Spinal cord (tissue), 9 donors: ENCODE measurements at regions not wholly inside any gene's neighbourhood (a gene's known extent, or its start where the extent isn't known, plus 50 kb on each side); places are given as distances from the start of the nearest gene placed in this dataset.
"Not testable (repeated sequence)": the region's sequence is repeated elsewhere in the genome, so short reads cannot be mapped to it uniquely, and the experiment has no call there.

ENCODE experiments used
- DNase-seq, 6 donors: peaks; one replicate each; pipeline versions ENCODE4 v3.0.0 to v3.0.0-alpha.2; 2013 to 2015; ENCODE audit warnings: low spot score in 6 of 6, low read depth in 4 of 6
- H3K27ac ChIP-seq: one replicate; pipeline ENCODE4 v1.5.1; 2013; ENCODE audit warnings: low read depth, low read length, control low read depth
- H3K27me3 ChIP-seq: one replicate; pipeline ENCODE4 v1.6.1; 2013; ENCODE audit warnings: low read length; ENCODE audit not compliant: control insufficient read depth, insufficient read depth
- H3K36me3 ChIP-seq: one replicate; pipeline ENCODE4 v1.6.1; 2013; ENCODE audit warnings: low read length; ENCODE audit not compliant: control insufficient read depth, insufficient read depth
- H3K4me1 ChIP-seq: one replicate; pipeline ENCODE4 v1.6.1; 2013; ENCODE audit warnings: low read length; ENCODE audit not compliant: control insufficient read depth, insufficient read depth
- H3K4me3 ChIP-seq: one replicate; pipeline ENCODE4 v1.5.1; 2013; ENCODE audit warnings: low read depth, low read length, control low read depth
- H3K9me3 ChIP-seq: one replicate; pipeline ENCODE4 v1.6.1; 2013; ENCODE audit warnings: low read length; ENCODE audit not compliant: control insufficient read depth, insufficient read depth
- WGBS: methylation state at CpG from one replicate; pipeline ENCODE4 v1.1.5; 2013; ENCODE audit warnings: missing lambda C conversion rate; ENCODE audit not compliant: insufficient coverage; 5-methylcytosine and 5-hydroxymethylcytosine counted together
- donor health status: healthy.

DNA sequence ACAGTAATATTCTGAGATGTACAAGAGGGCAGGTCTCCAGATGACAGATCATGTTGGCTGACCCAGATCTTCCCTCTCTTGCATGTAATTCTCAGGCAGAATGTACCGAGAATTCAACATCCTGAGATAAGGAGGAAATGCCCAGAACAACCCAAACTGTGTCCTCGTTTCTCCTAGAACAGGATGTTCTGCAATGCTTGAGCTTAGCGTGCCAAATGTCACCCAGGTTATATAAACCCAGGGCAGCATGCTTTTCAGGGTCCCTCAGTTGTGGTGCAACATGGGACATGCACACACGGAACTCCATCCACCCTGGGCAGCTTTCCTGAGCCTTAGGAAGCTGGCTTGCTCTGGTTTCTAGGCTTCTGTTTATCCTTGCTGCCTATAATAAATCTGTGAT, 102.1 kb upstream of the CMC1 start:
- 88% methylated on average over 4 of the region's 4 CpGs for WGBS
- no peaks in the 10 kb centered on the region for H3K36me3 ChIP-seq
- H3K27me3 ChIP-seq, result no peaks in the 10 kb centered on the region
- H3K9me3 ChIP-seq, result no peaks in the 10 kb centered on the region
- no peak overlapping the region for H3K27ac ChIP-seq
- no peak for DNase-seq
- no peak overlapping the region for H3K4me3 ChIP-seq
- no peaks in the 10 kb centered on the region for H3K4me1 ChIP-seq

DNA sequence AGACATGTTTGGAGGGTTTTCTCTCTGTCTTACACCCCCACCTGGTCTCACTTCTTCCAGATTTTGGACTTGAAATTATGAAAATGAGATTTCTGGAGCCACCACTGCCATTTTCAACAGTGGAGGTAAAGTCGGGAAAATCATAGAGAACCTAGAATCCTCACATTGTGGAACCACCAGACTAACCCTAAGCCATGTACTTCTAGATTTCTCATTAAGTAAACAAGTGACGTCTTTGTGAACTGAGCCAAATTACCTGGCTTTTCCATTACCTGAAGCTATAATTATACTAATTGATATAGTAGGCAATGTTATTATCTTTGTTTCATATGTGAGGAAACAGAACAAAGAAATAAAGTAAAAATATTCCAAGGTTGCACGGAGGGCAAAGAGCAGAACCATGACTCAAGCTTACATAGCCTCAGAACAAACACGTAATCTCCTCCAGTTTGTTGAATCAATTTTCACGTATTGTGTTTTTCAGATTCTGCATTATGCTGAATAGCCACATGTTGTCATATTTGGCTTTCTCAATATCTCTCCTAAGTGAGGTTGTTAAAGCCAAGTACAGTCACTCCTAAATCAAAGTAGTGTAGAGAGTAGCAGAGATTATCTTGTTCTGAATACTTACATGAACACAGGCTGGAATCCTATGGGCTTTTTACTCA, 101.3 kb upstream of the CMC1 start:
- Histone ChIP-seq H3K36me3 (no peaks in the 10 kb centered on the region), H3K4me1 (no peaks in the 10 kb centered on the region), H3K27me3 (no peaks in the 10 kb centered on the region), H3K4me3 (no peak overlapping the region), H3K27ac (no peak overlapping the region), H3K9me3 (no peaks in the 10 kb centered on the region)
- 100% methylated on average over 2 of the region's 5 CpGs for WGBS
- DNase-seq, result no peak

DNA sequence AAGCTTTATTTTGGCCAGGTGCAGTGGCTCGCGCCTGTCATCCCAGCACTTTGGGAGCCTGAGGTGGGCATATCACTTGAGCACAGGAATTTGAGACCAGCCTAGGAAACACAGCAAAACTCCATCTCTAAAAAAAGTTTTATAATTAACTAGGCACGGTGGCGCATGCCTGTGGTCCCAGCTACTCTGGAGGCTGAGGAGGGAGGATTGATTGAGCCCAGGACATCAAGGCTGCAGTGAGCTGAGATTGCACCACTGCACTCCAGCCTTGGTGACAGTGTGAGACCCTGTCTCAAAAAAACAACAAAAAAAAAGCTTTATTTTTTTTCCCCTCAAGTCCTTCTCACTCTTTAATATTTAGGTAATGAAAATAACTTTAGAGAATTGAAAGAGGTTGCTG, 100.8 kb upstream of the CMC1 start:
- Histone ChIP-seq H3K27me3 (no peaks in the 10 kb centered on the region), H3K9me3 (no peaks in the 10 kb centered on the region), H3K36me3 (no peaks in the 10 kb centered on the region), H3K27ac (no peak overlapping the region), H3K4me1 (no peaks in the 10 kb centered on the region), H3K4me3 (no peak overlapping the region)
- DNase-seq, result no peak
- 96% methylated on average over 3 of the region's 4 CpGs for WGBS

DNA sequence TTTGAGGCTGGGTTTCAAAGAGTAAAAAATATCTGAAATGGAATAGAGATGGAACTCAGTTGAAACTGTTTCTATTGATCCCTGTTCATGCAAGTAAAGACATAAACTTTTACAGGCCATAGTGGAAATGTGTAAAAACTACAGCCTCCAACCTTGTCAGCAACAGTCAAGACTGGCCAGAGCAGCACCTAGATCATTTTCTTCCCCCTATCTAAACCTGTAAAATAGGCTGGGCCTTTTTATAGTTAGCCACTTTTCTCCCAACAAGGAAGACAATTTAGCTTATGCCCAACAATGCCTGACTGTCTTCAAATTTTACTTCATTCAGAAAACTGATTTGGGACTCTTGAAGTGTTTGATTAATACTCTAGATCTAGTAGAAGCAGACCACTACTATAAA, 91.5 kb upstream of the CMC1 start:
- Histone ChIP-seq H3K27me3 (no peaks in the 10 kb centered on the region), H3K27ac (no peak overlapping the region), H3K9me3 (peaks cover 2% of the 10 kb centered on the region), H3K4me1 (no peaks in the 10 kb centered on the region), H3K4me3 (no peak overlapping the region), H3K36me3 (no peaks in the 10 kb centered on the region)
- no peak for DNase-seq

DNA sequence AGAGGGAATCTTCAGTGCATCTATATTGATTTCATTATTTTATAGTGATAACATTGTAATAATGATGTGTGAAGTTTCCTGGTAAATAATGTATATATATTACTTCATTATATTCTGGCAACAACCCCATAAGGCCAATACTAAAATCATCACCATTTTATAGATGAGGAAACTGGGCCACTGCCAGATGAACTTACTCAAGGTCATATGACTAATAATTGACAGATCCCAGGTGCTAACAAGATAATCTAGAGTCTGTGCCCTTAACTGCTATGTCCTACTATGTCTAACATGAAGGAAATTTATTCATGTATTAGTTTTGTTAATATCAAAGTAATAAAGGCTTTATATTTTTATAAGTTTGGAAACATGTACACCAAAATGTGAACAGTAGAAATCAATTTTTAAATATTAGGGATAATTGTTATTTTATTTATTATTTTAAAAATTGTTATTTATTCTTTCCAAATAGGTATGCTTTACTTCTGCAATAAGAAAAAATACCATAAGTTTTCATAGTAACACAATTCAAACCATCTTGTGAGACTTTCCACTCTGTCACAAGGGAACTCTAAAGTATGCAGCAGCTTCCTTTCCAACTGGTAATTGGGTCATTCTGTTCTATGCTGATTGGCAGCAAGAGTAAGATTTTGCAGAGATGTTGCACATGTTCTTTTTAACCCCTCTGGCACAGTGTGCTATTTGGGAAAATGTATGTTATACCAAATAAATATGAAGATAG, 90.8 kb upstream of the CMC1 start:
- peak in 1 of 6 donors; percentile 14 for DNase-seq
- Histone ChIP-seq H3K4me1 (no peaks in the 10 kb centered on the region), H3K27ac (no peak overlapping the region), H3K9me3 (peaks cover 2% of the 10 kb centered on the region), H3K4me3 (no peak overlapping the region), H3K27me3 (no peaks in the 10 kb centered on the region), H3K36me3 (no peaks in the 10 kb centered on the region)

DNA sequence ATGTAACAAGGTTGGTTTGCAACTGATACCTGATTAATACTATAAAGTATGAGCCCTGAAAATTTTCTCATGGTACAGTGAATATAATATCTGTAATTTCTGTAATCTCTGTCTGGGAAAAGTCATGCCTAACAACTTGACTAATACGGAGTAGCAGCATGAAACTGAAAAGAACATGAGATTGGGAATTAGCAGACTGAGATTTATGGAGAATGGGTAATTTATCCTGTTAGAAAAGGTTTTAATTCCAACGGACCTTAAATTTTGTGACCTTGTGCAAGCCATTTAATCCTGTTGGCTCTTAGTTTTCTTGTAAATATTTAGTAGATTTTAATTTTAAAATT, 90.2 kb upstream of the CMC1 start:
- Histone ChIP-seq H3K4me1 (no peaks in the 10 kb centered on the region), H3K36me3 (no peaks in the 10 kb centered on the region), H3K27me3 (no peaks in the 10 kb centered on the region), H3K4me3 (no peak overlapping the region), H3K9me3 (peaks cover 2% of the 10 kb centered on the region), H3K27ac (no peak overlapping the region)
- WGBS, result 63% methylated on average over 1 of the region's 2 CpGs
- DNase-seq, result no peak

DNA sequence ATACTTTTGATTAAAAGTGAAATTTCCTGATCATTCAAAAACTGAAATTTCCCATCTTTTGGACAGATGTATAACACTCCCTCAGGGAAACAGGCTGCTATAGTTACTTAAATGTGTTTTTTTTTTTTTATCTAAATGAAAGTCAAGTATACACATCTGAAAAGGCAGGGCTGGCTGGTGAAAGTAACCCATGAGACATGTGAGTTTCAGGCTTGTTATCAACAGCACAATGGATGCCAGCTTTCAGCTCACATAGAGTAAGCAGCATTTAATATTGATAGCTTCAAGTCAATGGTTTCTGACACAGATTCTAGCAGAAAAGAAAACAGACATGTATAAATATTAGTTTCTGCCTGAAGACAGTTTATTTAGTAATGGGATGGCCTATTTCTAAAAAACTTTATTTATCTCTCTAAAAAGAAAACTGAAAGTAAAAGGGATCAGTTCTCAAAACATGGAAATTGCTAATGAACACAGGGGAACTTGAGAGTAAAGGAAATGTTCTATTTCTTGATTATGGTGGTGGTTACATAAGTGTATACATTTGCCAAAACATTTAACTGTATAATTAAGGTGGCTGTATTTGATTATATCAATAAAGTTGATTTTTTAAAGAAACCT, 89.7 kb upstream of the CMC1 start:
- no peaks in the 10 kb centered on the region for H3K36me3 ChIP-seq
- no peak overlapping the region for H3K27ac ChIP-seq
- no peaks in the 10 kb centered on the region for H3K4me1 ChIP-seq
- DNase-seq, result no peak
- H3K27me3 ChIP-seq, result no peaks in the 10 kb centered on the region
- H3K9me3 ChIP-seq, result peaks cover 2% of the 10 kb centered on the region
- H3K4me3 ChIP-seq, result no peak overlapping the region

DNA sequence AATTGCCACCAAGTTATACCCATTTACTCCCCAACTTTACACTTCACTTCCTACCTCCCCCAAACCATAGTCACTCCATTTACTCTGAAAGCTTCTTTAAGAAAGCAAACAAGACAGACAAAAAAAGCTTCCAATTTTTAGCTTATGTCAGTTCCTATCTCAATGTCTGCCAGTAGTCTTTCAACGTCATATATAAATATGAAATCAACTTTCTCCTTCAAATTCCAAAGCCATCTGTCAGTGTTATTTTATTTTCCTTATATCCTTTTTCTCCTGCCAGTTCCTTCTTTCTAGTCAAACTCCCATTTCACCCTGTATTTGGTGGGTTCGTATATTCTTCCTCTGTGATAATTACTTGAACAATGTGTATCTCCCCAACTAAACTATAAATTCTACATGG, 85.8 kb upstream of the CMC1 start:
- no peaks in the 10 kb centered on the region for H3K4me1 ChIP-seq
- H3K27me3 ChIP-seq, result no peaks in the 10 kb centered on the region
- WGBS, result 100% methylated on average over 1 of the region's 2 CpGs
- DNase-seq, result peak in 1 of 6 donors; percentile 65
- peaks cover 7% of the 10 kb centered on the region for H3K9me3 ChIP-seq
- no peaks in the 10 kb centered on the region for H3K36me3 ChIP-seq
- no peak overlapping the region for H3K27ac ChIP-seq
- H3K4me3 ChIP-seq, result no peak overlapping the region

DNA sequence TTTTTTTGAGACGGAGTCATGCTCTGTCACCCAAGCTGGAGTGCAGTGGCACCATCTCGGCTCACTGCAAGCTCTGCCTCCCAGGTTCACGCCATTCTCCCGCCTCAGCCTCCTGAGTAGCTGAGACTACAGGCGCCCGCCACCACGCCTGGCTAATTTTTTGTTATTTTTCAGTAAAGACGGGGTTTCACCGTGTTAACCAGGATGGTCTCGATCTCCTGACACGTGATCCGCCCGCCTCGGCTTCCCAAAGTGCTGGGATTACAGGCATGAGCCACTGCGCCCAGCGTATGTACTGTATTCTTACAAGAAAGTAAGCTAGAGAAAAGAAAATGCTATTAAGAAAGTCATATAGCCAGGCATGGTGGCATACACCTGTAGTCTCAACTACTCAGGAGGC, 84.8 kb upstream of the CMC1 start:
- WGBS, result 99% methylated on average over 13 of the region's 16 CpGs
- not testable (repeated sequence) for H3K4me1 ChIP-seq, H3K36me3 ChIP-seq, DNase-seq, H3K27ac ChIP-seq, H3K9me3 ChIP-seq, H3K27me3 ChIP-seq, H3K4me3 ChIP-seq

DNA sequence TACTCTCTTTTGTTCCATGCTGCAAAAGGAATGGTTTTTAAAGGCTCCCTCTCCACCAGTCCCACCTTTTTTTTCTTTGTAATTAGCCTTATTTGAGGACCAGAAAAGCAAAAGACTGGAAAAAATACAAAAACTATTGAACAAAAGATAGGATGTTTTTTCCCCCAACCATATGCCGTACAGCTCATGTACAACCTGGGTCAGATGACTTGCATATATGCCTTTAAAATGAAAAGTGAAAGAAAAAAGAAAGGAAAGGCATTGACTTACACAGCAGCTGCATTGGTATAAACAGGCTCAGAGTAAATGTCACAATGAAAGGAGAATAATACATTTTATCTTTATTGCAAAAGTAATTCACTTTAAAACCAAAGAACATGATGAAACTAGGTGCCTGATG, 69.5 kb upstream of the CMC1 start:
- no peak overlapping the region for H3K4me3 ChIP-seq
- H3K27me3 ChIP-seq, result no peaks in the 10 kb centered on the region
- no peaks in the 10 kb centered on the region for H3K36me3 ChIP-seq
- WGBS, result no CpG with 5 or more reads among the region's 1 CpG
- H3K4me1 ChIP-seq, result no peaks in the 10 kb centered on the region
- DNase-seq, result no peak
- no peaks in the 10 kb centered on the region for H3K9me3 ChIP-seq
- no peak overlapping the region for H3K27ac ChIP-seq
